Stimulated activated CD8-positive, alpha-beta memory T cell treated with anti-CD3 and anti-CD28 coated beads, Interleukin-2, amount 100 ng/mL, for 1 hour (primary cell): ENCODE measurements at regions not wholly inside any gene's neighbourhood (a gene's known extent, or its start where the extent isn't known, plus 50 kb on each side); places are given as distances from the start of the nearest gene placed in this dataset.

Experiments used
- DNase-seq, 2 donors: peaks; one replicate each; pipeline ENCODE4 v3.0.0-alpha.2; 2020; ENCODE audit warnings: low read depth in 2 of 2

DNA sequence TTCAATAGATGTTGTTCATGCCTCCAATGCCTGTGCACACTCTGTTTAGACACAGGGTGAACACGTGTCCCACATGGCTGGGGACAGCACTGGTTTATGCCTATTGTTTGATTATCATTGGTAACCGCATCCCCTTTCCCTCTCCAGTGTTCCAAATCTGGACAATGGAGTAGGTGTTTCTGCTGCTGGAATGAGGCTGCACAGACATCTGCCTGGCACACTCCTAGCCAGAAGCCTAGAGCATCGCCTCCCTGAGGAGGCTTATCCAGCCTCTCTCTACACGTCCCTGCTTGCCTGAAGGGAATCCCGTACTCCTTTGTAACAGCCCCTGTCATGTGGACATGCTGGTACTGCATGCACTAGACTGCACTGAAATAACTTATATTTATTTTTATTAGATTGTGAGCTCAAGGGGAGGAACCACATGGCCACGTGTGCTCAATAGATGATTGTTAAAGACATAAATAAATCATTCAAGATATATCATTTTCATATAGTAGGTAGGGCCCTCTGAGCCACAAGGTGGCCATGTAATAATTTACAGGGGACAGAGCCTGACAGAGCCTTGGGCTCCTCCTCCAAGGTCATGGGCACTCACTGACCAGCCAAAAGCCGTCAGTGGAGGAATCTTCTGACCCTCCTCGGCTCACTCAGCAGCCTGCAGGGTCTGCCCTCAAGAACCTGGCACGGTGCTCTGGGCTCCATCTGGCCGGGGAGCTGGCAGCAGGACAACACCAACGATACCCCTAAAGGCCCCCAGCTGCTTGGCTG, 310.9 kb upstream of the ZNF32 start:
- DNase-seq = no peak

DNA sequence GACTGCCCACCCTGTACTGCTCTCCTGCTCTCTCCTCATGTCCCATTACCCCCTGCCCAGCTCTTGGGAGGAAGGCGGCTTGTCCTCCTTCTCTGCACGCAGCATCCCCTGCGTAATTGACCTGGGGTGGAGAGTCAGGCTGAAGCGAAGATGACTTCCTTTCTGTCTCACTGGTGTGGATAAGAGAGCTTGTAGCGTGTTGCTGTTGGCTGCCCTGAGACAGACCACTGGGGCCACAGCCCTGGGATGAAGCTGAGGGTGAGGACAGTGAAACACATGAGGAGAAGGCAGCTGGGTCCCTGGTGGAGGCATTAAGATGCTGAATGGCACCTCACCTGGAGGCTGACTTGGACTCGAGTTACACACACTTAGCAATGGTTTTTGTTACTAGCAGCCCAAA, 310.3 kb upstream of the ZNF32 start:
- no peak for DNase-seq

DNA sequence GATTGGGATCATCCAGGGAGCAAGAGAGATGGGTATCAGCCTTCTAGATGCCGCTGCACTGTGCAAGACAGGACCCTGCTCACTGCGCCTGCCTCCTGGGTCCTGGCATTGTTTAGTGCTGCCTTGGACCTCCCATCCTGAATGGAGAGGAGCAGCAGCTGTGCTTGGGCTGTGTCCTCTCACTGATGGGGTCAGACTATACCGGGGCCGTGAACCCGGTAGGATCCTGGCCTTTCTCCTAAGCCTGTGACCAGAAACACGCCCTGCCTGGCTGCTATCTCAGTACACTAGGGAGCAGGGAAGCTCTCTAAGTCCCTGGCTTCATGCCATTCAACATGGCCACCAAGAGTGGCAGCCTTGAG, 309.4 kb upstream of the ZNF32 start:
- DNase-seq = no peak

DNA sequence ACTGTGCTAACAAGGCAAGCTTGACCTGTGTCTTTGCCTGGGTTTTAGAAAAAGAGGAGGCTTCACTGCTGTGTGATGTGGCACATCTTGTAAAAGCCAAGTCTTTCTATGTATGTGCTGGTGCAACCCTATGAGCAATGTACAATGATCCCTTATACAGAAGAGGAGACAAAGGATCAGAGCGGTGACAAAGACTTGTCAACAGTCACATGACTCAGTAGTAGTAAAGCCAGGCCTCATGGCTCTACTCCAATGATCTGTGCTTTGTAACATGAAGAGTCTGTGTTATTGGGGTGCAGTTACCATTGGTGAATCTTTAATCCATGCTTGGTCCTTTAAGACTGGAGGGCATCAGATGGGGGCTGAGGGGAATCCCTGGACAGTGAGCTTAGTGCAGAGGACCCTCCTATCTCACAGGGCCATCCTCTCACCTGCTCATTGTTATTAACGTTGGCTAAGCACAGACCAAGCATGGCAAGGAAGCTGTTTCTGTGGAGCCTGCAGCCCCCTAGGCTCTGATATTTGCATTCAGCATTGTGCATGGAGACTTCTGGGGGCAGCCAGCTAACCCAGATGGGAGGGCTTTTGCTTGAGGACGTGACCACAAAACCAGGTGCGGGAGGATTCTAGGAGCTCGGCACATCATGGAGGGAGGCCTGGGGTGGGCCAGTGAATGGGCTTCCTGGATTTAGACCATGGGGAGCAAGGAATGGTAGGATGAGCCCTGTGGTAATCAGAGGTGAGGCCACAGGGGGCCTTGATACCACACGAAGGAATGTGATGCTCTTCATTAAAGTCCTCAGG, 308.8 kb upstream of the ZNF32 start:
- no peak for DNase-seq

- DNase-seq = no peak
Measured at GRCh38 chr10:43955978-43956377, 307.3 kb upstream of the ZNF32 start.

GRCh38 chr10:43955002-43955596, 306.4 kb upstream of the ZNF32 start:
- no peak for DNase-seq

GRCh38 chr10:43953672-43954071, 305.0 kb upstream of the ZNF32 start:
- no peak for DNase-seq

DNA sequence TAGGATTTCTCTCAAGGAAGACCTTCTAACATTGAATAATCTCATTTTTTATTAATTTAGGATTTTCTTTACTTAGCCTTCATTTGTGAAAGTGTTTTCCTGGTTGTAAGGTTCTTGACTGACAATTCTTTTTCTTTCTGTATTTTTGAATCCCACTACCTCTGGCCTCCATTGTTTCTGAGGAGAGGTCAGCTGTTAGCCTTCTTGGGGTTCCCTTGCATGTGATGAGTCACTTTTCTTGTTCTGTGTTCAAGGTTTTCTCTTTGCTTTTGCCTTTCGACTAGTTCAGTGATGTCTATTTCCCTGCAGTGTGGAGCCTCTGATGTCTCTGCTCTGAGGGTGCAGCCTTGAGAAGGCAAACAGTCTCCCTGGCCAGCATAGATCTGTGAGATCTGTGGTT, 304.1 kb upstream of the ZNF32 start:
- no peak for DNase-seq

DNA sequence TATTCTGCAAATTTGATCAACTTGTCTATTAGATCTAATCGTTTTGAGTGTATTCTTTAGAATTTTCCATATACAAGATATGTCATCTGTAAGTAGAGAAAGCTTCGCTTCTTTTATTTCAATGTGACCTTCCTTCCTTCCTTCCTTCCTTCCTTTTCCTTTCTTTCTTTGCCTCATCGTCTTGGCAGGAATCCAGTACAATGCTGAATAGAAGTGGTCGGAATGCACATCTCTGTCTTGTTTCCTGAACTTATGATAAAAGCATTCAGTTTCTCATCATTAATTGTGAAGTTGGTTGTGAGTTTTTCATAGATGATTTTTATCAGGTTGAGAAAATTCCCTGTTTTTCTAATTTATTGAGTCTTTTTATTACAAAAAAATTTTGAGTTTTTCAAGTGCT, 300.7 kb upstream of the ZNF32 start:
- no peak for DNase-seq

DNA sequence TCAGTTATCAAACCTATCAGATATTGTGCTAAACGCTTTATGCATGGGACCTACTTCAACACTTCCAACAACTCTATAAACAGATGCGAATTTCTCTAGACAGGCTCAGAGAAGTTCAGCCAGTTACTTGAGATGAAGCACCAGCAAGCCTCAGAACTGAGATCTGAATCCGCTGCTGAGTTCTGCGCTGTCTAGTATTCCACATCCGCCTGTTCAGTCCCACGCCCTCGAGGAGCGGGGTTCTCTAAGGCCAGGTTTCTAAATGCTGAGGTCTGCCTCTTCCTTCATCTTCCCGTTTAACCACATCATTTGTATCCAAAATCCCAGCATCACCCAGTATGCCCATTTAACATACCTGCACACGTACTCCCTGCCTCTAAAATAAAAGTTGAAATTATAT, 297.8 kb upstream of the ZNF32 start:
- DNase-seq = no peak

GRCh38 chr10:43945908-43946307, 297.2 kb upstream of the ZNF32 start:
- no peak for DNase-seq

- DNase-seq = no peak
Measured at GRCh38 chr10:43945094-43945730, 296.5 kb upstream of the ZNF32 start.

GRCh38 chr10:43944381-43945093, 295.9 kb upstream of the ZNF32 start:
- DNase-seq = no peak

- DNase-seq = no peak
Measured at GRCh38 chr10:43943818-43944360, 295.2 kb upstream of the ZNF32 start.

GRCh38 chr10:43943119-43943817, 294.6 kb upstream of the ZNF32 start:
- no peak for DNase-seq

GRCh38 chr10:43942096-43942850, 293.6 kb upstream of the ZNF32 start:
- DNase-seq = no peak

DNA sequence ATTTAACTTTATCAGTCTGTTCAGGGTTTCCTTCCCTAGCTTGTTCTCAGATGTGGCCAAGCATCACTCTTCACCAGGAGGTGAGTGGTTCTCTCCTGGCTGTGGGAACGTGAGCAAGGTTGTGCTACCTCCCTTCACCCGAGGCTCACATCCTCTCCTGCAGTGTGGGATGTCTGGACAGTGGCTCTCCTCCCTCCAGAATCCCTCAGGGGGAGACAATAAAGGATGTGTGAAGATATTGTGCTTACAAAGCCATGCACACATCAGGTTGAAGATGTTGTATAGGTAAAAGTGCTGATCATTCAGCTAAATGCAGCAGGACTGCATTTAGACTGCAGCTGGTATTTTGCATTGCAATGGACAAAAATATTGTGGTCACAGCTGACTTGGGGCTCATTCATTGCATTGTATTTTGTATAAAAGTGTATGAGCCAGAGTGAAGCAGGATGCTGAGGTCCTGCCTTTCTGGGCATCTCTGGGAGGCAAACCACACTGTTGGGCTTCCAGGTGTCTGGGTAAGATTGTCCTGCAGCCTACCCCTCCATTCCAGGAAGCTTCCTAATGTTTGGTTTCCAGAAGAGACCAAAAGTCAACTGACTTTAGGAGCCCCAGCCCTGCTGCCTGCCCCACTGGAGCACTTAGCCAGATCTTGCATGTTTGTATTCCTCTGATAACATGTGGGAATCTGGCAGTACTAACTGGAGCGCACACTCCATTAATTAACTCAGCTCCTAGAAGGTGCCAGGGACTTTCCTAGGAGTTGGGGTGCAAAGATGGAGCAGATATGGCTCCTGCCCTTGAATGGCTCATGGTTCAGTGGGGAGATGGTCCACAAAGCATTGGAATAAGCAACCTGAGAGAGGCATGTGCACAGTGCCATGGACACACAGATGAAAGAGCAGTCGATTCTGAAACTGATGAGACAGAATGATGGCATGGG, 292.5 kb upstream of the ZNF32 start:
- DNase-seq = no peak

- no peak for DNase-seq
Measured at GRCh38 chr10:43939939-43940820, 291.5 kb upstream of the ZNF32 start.
